ENCODE measurements at regions not wholly inside any gene's neighbourhood (a gene's known extent, or its start where the extent isn't known, plus 50 kb on each side); places are given as distances from the start of the nearest gene placed in this dataset.

GRCh38 chr5:91668261-91668660 lies 285.1 kb upstream of the ARRDC3 start:
- TF ChIP-seq POLR2A (IDR thresholded peaks at IDR 0.05; ENCODE audit: low read length) (no peak), GATA1 (IDR thresholded peaks at IDR 0.05; ENCODE audit: low read depth, low read length) (no peak)
